ENCODE measurements at regions not wholly inside any gene's neighbourhood (a gene's known extent, or its start where the extent isn't known, plus 50 kb on each side); places are given as distances from the start of the nearest gene placed in this dataset.

DNA sequence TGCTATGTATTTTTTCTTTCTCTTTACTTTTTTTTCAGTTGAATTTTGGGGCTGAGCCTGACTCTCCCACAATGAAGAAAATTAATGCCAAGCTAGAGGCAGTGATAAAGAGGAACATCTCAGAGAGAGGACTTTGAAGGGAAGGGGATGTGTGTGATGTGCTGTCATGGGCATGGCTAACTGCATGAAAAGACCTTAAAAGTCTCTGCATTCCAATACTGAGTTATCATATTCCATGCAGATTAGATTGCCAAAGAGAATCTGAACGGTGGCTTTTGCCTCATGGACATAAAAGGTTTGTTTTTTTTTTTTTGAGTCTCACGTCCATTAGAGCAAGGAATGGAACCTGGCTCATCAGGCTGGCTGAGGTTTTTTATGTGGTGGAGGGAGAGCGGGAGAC, 213.9 kb downstream of the PIK3C3 start:
- TF ChIP-seq, protein P1, sequence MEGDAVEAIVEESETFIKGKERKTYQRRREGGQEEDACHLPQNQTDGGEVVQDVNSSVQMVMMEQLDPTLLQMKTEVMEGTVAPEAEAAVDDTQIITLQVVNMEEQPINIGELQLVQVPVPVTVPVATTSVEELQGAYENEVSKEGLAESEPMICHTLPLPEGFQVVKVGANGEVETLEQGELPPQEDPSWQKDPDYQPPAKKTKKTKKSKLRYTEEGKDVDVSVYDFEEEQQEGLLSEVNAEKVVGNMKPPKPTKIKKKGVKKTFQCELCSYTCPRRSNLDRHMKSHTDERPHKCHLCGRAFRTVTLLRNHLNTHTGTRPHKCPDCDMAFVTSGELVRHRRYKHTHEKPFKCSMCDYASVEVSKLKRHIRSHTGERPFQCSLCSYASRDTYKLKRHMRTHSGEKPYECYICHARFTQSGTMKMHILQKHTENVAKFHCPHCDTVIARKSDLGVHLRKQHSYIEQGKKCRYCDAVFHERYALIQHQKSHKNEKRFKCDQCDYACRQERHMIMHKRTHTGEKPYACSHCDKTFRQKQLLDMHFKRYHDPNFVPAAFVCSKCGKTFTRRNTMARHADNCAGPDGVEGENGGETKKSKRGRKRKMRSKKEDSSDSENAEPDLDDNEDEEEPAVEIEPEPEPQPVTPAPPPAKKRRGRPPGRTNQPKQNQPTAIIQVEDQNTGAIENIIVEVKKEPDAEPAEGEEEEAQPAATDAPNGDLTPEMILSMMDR (IDR thresholded peaks at IDR 0.05): no peak
- TF ChIP-seq POLR2A (IDR thresholded peaks at IDR 0.05): no peak

All from testis (tissue), 2 donors.